DOHH2 (cell line): ENCODE measurements at regions not wholly inside any gene's neighbourhood (a gene's known extent, or its start where the extent isn't known, plus 50 kb on each side); places are given as distances from the start of the nearest gene placed in this dataset.

ENCODE experiments used
- H3F3A ChIP-seq: fragments of 200-600 bp; sonication (generic), shearing (Covaris generic); 2 replicates; pipeline ENCODE4 v1.6.0; 2016; ENCODE audit warnings: antibody characterized with exemption, mild to moderate bottlenecking; ENCODE audit not compliant: control insufficient read depth, insufficient read depth
- H3K27ac ChIP-seq: fragments of 200-600 bp; sonication (generic); 2 replicates; pipeline ENCODE4 v1.5.1; 2014; ENCODE audit warnings: low read depth, mild to moderate bottlenecking, low read length, moderate library complexity
- H3K27me3 ChIP-seq: fragments of 200-600 bp; sonication (generic); 2 replicates; pipeline ENCODE4 v1.6.1; 2014; ENCODE audit warnings: mild to moderate bottlenecking, low read length, mixed read lengths; ENCODE audit not compliant: control insufficient read depth
- H3K36me3 ChIP-seq: fragments of 200-600 bp; sonication (generic); 2 replicates; pipeline ENCODE4 v1.6.1; 2014; ENCODE audit warnings: mild to moderate bottlenecking, low read length, moderate library complexity, mixed read lengths; ENCODE audit not compliant: control insufficient read depth
- H3K4me1 ChIP-seq: fragments of 200-600 bp; sonication (generic); 2 replicates; pipeline ENCODE4 v1.6.1; 2014; ENCODE audit warnings: mild to moderate bottlenecking, low read length, mixed read lengths; ENCODE audit not compliant: control insufficient read depth
- H3K4me2 ChIP-seq: fragments of 200-600 bp; sonication (generic); 2 replicates; pipeline ENCODE4 v1.6.0; 2014; ENCODE audit warnings: mild to moderate bottlenecking, low read length, moderate library complexity
- H3K4me3 ChIP-seq: fragments of 200-600 bp; sonication (generic); 2 replicates; pipeline ENCODE4 v1.5.1; 2014; ENCODE audit warnings: mild to moderate bottlenecking, low read length, mixed read lengths
- H3K79me2 ChIP-seq: fragments of 200-600 bp; sonication (generic); 2 replicates; pipeline ENCODE4 v1.6.1; 2014; ENCODE audit warnings: mild to moderate bottlenecking, low read length, mixed read lengths; ENCODE audit not compliant: control insufficient read depth
- H3K9me2 ChIP-seq: fragments of 200-600 bp; sonication (generic); replicated peaks from 2 replicates; pipeline ENCODE4 v1.6.1; 2014; ENCODE audit warnings: mild to moderate bottlenecking, low read length, mixed read lengths; ENCODE audit not compliant: control insufficient read depth
- H3K9me3 ChIP-seq: fragments of 200-600 bp; sonication (generic); 2 replicates; pipeline ENCODE4 v1.6.1; 2014; ENCODE audit warnings: antibody characterized with exemption, low read length, mixed read lengths; ENCODE audit not compliant: control insufficient read depth, insufficient read depth
- H4K20me1 ChIP-seq: fragments of 200-600 bp; sonication (generic); 2 replicates; pipeline ENCODE4 v1.6.0; 2014; ENCODE audit warnings: low read depth, mild to moderate bottlenecking, antibody characterized with exemption, low read length, moderate library complexity; ENCODE audit not compliant: control insufficient read depth, insufficient read depth
- EZH2phosphoT487 ChIP-seq: fragments of 200-600 bp; sonication (generic); IDR thresholded peaks from 2 replicates; pipeline ENCODE4 v1.6.1; 2017; ENCODE audit warnings: borderline replicate concordance, mild to moderate bottlenecking, antibody characterized with exemption, low read length, moderate library complexity, mixed read lengths
- TF ChIP-seq, protein P1 (sequence below): fragments of 200-600 bp; sonication (generic); IDR thresholded peaks from one replicate; pipeline ENCODE4 v1.5.1; 2014; ENCODE audit warnings: antibody characterized with exemption, mild to moderate bottlenecking, low read depth, low read length; ENCODE audit not compliant: poor library complexity, severe bottlenecking

DNA sequence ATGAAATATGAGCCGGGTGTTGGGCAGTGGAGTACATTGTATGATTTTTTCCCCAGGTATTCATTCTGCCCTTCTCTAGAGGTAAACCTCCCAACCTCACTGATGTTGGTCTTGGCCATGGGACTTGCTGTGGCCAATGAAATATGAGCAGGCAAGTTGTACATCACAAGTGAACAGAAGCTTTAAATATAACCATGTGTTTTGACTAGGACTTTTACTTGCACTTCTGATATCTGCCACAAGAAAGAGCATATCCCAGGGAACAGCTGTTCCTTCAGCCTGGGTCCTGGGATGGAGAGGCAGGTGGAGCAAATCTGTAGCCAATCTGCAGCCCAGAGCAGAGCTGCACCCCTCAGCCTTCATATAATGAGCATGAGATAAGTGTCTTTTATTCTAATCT, 109.8 kb upstream of the PALS2 start:
- no peaks in the 10 kb centered on the region for H4K20me1 ChIP-seq
- no peak overlapping the region for H3K4me3 ChIP-seq
- no peaks in the 10 kb centered on the region for H3K36me3 ChIP-seq
- no peak overlapping the region for H3K27ac ChIP-seq
- TF ChIP-seq EZH2phosphoT487, result no peak
- H3K4me1 ChIP-seq, result no peaks in the 10 kb centered on the region
- peaks cover 14% of the 10 kb centered on the region for H3K27me3 ChIP-seq
- no peaks in the 10 kb centered on the region for H3F3A ChIP-seq
- H3K9me2 ChIP-seq, result no peaks in the 10 kb centered on the region
- no peaks in the 10 kb centered on the region for H3K9me3 ChIP-seq
- no peak overlapping the region for H3K4me2 ChIP-seq
- no peaks in the 10 kb centered on the region for H3K79me2 ChIP-seq

DNA sequence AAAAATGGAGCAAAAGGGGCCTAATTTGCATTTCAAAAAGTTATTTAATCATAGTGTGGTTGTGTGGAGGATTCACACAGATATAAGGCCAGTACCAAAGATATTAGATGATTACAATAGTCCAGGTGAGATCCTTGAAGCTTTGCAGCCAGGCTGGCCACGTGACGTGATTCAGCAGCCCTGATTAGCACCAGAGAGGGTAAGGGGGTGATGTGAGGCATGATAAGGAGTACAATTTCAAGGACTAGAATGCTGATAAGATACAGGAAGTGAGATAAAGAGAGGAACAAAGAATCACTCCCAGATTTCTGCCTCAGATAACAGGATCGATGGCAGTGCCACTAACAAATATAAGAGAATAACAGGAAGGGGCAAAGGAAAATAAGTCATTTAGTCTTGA, 108.4 kb upstream of the PALS2 start:
- Histone ChIP-seq H3K9me2 (no peaks in the 10 kb centered on the region), H3K27me3 (peaks cover 14% of the 10 kb centered on the region), H3K4me1 (no peaks in the 10 kb centered on the region), H3K4me2 (no peak overlapping the region), H4K20me1 (no peaks in the 10 kb centered on the region), H3K27ac (no peak overlapping the region), H3K36me3 (no peaks in the 10 kb centered on the region), H3F3A (no peaks in the 10 kb centered on the region), H3K4me3 (no peak overlapping the region), H3K79me2 (no peaks in the 10 kb centered on the region), H3K9me3 (no peaks in the 10 kb centered on the region)
- no peak for TF ChIP-seq EZH2phosphoT487
- TF ChIP-seq, protein P1, sequence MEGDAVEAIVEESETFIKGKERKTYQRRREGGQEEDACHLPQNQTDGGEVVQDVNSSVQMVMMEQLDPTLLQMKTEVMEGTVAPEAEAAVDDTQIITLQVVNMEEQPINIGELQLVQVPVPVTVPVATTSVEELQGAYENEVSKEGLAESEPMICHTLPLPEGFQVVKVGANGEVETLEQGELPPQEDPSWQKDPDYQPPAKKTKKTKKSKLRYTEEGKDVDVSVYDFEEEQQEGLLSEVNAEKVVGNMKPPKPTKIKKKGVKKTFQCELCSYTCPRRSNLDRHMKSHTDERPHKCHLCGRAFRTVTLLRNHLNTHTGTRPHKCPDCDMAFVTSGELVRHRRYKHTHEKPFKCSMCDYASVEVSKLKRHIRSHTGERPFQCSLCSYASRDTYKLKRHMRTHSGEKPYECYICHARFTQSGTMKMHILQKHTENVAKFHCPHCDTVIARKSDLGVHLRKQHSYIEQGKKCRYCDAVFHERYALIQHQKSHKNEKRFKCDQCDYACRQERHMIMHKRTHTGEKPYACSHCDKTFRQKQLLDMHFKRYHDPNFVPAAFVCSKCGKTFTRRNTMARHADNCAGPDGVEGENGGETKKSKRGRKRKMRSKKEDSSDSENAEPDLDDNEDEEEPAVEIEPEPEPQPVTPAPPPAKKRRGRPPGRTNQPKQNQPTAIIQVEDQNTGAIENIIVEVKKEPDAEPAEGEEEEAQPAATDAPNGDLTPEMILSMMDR, result no peak

DNA sequence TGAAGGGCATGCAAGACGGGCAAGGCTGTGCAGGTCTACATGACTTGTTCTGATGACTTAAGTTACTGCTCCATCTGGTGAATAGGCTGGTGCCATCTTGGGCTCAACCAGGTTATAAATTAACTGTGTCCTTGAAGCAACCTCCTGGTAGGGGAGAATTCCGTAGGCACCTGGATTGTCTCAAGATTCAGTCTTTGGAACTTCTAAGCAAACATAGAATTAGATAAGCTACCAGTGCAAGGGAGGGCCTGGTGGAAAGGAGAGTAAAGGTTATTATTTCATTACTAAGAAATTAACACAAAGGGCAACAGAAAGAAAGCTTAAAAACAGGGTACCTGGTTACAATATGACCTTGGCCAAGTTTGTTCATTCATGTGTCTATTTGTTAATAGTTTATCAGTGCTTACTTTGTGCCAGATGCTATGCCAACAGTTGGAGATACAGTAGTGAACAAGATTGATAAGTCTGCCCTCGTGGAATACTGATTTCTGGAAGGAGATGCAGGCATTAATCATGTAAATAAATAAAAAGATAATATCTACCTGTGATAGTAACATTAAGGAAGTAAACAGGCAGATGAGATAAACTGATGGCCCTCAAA, 107.0 kb upstream of the PALS2 start:
- Histone ChIP-seq H4K20me1 (no peaks in the 10 kb centered on the region), H3K9me3 (no peaks in the 10 kb centered on the region), H3K79me2 (no peaks in the 10 kb centered on the region), H3F3A (no peaks in the 10 kb centered on the region), H3K9me2 (no peaks in the 10 kb centered on the region), H3K4me2 (no peak overlapping the region), H3K27me3 (peaks cover 14% of the 10 kb centered on the region; the same call in 1 of the 2 replicates), H3K4me1 (no peaks in the 10 kb centered on the region), H3K27ac (no peak overlapping the region), H3K36me3 (no peaks in the 10 kb centered on the region), H3K4me3 (no peak overlapping the region)
- TF ChIP-seq, protein P1, result no peak
- no peak for TF ChIP-seq EZH2phosphoT487

DNA sequence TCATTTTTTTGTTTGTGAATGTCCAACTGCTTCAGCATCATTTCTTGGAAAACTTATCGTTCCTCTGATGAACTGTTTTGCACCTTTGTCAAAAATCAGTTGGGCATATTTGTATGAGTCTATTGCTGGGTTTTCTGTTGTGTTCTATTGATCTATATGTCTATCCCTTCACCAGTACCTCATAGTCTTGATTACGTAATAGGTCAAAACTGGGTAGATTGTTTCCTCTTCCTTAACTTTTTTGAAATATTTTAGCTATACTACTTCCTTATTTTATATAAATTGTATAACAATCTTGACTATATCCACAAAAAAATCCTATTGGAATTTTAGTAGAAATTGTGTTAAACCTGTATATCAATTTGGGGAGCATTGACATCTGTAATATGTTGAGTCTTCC, 104.1 kb upstream of the PALS2 start:
- Histone ChIP-seq H3K9me3 (no peaks in the 10 kb centered on the region), H3K27ac (no peak overlapping the region), H3K36me3 (no peaks in the 10 kb centered on the region), H3K9me2 (no peaks in the 10 kb centered on the region), H3K4me1 (no peaks in the 10 kb centered on the region), H4K20me1 (no peaks in the 10 kb centered on the region), H3K4me3 (no peak overlapping the region), H3K27me3 (peaks cover 3% of the 10 kb centered on the region; the same call in 1 of the 2 replicates), H3K4me2 (no peak overlapping the region), H3K79me2 (no peaks in the 10 kb centered on the region), H3F3A (no peaks in the 10 kb centered on the region)
- TF ChIP-seq, protein P1, result no peak
